Suppressor macrophage (primary cell): ENCODE measurements at regions not wholly inside any gene's neighbourhood (a gene's known extent, or its start where the extent isn't known, plus 50 kb on each side); places are given as distances from the start of the nearest gene placed in this dataset.
"Not testable (repeated sequence)": the region's sequence is repeated elsewhere in the genome, so short reads cannot be mapped to it uniquely, and the experiment has no call there.

Source experiments
- DNase-seq, 4 experiments: peaks; one replicate each; pipeline ENCODE4 v3.0.0-alpha.2; 2020 to 2022

DNA sequence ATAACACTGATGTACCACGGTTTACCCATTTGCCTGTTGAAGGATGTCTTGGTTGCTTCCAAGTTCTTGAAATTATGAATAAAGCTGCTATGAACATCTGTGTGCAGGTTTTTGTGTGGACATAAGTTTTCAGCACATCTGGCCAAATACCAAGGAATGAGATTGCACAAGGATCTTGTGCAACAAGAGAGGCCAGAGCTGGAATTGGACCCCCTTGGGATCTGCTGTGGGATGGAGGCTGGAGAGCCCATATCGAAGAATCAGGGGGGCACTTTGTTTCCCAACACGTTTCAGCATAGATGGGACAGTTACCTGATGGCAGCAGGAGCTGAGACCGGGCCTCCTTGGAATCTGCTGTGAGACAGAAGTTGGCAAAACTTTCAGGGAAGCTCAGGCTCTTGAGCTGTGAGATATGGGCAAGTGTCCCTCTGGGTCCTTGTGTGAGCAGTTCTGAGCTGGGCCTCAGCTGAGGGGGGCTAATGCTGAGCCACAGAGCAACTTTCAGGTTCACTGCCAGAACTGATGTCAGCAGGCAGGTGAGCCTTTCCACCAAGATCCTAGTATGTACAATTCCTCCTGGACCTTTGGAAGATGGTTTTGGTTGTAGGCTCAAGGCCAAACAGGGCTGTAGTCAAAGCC, 115.2 kb upstream of the RAB18 start:
- DNase-seq = no peak

DNA sequence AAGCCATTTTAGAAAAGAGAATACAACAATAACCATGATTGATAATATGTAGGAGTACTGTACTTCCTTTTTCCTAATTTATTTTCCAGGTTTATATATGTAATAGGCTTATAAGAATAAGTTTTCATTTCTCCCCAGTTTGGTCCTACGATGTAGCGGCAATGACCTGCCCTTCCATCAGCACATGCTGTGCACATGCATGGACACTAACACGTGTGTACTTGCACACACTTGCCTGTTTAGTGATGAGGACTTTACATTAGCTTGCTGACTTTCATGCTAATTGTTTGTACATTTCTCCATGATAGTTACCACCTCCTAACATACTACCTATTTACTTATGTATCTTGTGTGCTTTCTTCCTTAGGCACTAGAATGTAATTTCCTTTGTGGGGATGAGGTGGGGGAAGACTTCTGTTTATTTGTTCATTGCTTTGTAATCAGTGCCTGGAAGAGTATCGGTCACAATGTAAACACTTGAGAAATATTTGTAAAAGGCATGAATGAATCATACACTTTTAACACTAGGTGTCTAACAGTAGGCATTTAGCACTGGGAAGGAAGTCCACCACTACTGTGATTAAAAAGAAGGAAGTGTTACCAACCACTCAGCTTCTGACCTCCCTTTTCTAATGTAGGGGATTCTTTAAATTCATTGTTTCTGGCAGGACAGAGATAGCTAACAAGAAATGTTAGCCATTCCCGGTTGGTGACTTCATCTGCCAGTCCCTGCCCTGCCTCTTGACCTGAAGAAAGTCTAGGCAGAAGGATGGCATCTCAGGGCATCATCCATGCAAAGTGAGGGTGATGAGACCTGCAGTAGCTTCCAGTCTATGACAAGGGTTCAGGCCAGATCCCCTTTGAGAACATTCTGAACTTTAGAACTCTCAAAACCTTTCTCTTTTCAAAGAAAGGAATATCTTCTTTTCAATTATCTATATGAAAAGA, 120.2 kb upstream of the RAB18 start:
- peak; percentile 8 to 52 (median 30) for DNase-seq

DNA sequence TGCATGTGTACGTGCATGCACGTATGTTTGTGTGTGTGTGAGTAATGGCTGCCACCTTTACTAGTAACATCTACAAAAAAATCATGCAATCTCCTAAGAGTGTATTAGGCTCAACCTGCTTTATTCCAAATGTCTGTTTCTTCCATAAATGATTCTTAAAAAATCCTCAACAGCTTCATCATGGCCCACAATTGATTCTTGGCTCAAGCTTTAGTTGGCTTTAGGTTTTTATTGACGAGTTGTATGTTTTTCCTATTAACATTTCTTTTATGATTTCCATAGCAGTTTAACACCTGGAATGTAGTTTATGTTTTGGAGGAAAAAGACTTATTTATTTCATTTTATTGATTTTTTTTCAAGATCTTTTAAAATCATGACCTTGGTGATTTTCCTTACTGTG, 121.9 kb upstream of the RAB18 start:
- no peak for DNase-seq

DNA sequence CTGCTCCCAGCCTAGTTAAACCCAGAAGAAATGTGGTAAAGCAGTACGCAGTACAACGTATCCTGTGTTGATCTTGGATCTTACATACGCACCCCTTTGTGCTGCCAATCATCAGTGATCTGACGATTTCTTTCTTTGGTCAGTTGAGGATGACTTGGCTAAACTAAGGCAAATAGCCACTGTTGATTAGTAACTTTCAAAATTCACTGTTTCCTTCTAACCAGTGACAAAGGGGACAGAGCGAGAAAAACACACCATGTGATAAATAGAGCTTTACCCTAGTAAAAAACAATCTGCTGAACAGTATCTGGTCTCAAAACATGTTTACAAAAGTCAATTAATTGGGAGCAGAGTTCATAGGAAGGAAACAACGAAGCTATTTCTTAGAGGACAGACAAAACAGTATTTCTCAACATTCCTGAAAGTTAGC, 123.2 kb upstream of the RAB18 start:
- DNase-seq = no peak

DNA sequence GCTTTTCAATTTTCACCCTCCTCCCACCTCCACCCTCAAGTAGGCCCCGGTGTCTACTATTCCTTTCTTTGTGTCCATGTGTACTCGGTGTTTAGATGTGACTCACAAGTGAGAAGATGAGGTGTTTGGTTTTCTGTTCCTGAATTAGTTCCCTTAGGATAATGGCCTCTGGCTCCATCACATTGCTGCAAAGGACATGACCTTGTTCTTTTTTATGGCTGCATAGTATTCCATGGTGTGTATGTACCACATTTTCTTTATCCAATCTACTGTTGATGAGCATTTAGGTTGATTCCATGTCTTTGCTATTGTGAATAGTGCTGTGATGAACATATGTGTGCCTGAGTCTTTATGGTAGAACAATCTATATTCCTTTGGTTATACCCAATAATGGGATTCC, 125.1 kb upstream of the RAB18 start:
- DNase-seq = not testable (repeated sequence)

DNA sequence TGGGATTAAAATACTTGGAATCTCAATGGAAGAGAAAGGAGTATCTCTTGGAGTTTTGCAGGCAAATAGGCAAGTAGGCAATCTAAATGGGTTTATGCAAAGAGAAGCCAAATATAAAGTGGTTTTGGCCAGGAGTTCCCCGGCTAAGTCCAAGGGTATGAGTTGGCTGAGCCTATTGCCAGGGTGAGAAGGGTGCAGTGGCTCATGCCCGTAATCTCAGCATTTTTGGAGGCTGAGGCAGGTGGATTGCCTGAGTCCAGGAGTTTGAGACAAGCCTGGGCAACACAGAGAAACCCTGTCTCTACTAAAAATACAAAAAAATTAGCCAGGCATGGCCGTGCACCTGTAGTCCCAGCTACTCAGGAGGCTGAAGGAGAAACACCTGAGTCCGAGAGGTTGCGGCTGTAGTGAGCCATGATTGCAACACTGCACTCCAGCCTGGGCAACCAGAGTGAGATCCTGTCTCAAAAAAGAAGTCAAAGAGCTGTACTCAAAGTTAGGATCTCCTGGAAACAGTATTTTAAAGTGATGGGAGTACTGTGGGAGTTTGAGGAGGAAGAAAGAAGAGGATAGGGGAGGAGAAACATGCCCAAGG, 130.4 kb upstream of the RAB18 start:
- no peak for DNase-seq

- DNase-seq = no peak
Measured at GRCh38 chr10:27372095-27372494, 131.5 kb upstream of the ACBD5 start.

DNA sequence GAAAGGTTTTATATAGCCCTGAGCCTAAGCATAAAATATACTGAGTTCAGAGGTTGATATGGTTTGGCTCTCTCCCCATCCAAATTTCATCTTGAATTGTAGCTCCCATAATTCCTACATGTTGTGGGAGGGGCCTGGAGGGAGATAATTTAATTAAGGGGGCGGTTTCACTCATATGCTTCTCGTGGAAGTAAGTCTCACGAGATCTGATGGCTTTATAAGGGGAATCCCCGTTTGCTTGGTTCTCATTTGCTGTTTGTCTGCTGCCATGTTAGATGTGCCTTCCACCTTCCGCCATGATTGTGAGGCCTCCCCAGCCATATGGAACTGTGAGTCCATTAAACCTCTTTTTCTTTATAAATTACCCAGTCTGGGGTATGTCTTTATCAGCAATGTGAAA, 130.8 kb upstream of the ACBD5 start:
- DNase-seq = not testable (repeated sequence)

- DNase-seq = peak in 2 of 4 experiments; percentile 17 to 56
Measured at GRCh38 chr10:27369880-27370279, 129.3 kb upstream of the ACBD5 start.

DNA sequence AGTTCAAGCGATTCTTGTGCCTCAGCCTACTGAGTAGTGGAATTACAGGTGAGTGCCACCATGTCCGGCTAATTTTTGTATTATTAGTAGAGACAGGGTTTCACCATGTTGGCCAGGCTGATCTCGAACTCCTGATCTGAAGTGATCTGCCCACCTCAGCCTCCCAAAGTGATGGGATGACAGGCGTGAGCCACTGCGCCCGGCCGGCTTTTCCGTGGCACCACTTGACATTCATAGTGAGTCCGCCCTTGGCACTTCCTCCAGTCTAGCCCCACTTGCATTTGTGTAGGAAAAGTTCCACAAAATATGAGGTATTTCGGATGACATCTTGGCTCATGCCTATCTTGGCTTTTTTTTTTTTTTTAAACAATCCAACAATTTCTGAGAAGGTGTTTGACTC, 128.1 kb upstream of the ACBD5 start:
- no peak for DNase-seq

DNA sequence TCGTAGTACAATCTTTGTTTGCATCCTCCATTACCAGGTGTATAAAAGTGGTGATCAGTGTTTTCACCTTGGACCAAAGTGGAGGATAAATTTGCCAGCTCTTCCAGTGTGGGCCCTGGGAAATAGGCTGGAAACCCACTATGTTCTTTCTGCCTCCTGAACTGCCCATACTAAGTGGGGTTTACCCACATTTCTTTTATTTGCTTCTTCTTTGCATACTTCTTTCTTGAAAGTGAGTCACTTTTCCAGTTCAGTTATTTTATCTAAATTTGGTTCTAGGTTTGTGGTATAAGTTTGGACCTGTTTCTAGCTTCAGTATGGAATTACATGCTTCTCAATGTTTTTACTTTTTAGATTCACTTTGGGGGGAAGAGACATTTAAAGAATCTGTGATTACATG, 126.2 kb upstream of the ACBD5 start:
- no peak for DNase-seq

- DNase-seq = no peak
Measured at GRCh38 chr10:27364028-27364427, 123.4 kb upstream of the ACBD5 start.

DNA sequence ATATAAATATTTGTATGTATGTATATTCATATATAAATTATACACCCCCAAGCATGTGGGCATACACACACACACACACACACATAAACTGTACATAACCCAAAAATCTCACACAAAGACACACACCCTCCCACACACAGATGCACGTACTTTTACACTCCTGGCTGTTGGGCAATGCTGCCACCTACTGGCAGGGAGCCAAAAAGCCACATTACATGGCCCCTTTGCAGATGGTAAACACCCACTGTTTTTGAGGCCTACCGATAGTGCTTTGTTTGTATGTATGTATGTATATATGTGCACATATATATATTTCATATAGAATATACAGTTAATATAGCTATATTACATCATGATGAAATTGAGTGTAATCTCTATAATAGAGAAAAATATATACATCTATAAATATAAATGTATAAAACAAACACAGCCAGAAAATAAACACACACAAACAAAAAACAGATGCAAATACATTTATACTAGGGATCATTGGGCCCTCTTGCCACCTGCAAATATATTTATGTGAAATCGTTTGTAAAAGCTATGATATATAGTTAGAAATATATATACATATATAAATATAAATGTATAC, 120.1 kb upstream of the ACBD5 start:
- DNase-seq = peak; percentile 88 to 92 (median 90)

GRCh38 chr10:27359792-27360355, 119.3 kb upstream of the ACBD5 start:
- no peak for DNase-seq

GRCh38 chr10:27356738-27357137, 116.1 kb upstream of the ACBD5 start:
- DNase-seq = no peak

- DNase-seq = peak in 3 of 4 experiments; percentile 17 to 25 (median 25)
Measured at GRCh38 chr10:27355918-27356573, 115.4 kb upstream of the ACBD5 start.

- DNase-seq = peak; percentile 58 to 78 (median 68)
Measured at GRCh38 chr10:27354643-27355270, 114.2 kb upstream of the ACBD5 start.

GRCh38 chr10:27354100-27354499, 113.5 kb upstream of the ACBD5 start:
- DNase-seq = not testable (repeated sequence)

GRCh38 chr10:27349987-27350386, 109.4 kb upstream of the ACBD5 start:
- DNase-seq = no peak

DNA sequence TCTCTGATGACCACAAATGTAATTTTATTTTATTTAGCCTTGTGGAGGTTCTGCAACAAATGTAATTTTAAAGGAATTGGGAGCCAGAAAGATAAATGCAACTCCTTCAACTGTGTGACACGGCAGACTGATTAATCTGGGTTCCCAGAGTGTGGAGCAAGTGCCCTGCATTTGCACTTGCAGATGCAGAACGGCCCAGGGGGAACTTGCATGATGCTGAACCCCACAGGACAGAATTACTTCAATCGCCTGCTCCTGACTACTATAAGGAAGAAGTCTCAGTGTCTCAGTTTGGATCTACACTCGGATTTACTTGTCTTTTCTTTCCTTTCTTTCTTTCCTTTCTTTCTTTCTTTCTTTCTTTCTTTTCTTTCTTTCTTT, 107.2 kb upstream of the ACBD5 start:
- peak; percentile 21 to 44 (median 39) for DNase-seq

GRCh38 chr10:27345455-27345920, 104.9 kb upstream of the ACBD5 start:
- DNase-seq = peak; percentile 27 to 53 (median 48)
